ENCODE measurements at regions not wholly inside any gene's neighbourhood (a gene's known extent, or its start where the extent isn't known, plus 50 kb on each side); places are given as distances from the start of the nearest gene placed in this dataset.

- no peak for TF ChIP-seq EZH2phosphoT487 (IDR thresholded peaks at IDR 0.05; ENCODE audit: borderline replicate concordance)
- TF ChIP-seq CTCF (conservative IDR thresholded peaks at IDR 0.05; ENCODE audit: low read length) = no peak
Measured at GRCh38 chr1:209432443-209432825, 151.1 kb upstream of the CAMK1G start.

Data from Loucy (cell line).